Mesendoderm (in vitro differentiated cells): ENCODE measurements at regions not wholly inside any gene's neighbourhood (a gene's known extent, or its start where the extent isn't known, plus 50 kb on each side); places are given as distances from the start of the nearest gene placed in this dataset.

ENCODE experiments used
- DNase-seq: peaks from one replicate; pipeline ENCODE4 v3.0.0; 2013
- H2AK5ac ChIP-seq: 2 replicates; pipeline ENCODE4 v1.6.1; 2013; ENCODE audit warnings: low read length, inconsistent platforms
- H2BK120ac ChIP-seq: 2 replicates; pipeline ENCODE4 v1.6.1; 2013; ENCODE audit warnings: low read depth, mild to moderate bottlenecking, low read length, moderate library complexity, mixed read lengths
- H2BK15ac ChIP-seq: replicated peaks from 2 replicates; pipeline ENCODE4 v1.6.1; 2013; ENCODE audit warnings: low read depth, mild to moderate bottlenecking, moderate library complexity
- H2BK5ac ChIP-seq: 2 replicates; pipeline ENCODE4 v1.6.1; 2013; ENCODE audit warnings: low read length, inconsistent platforms
- H3K18ac ChIP-seq: 2 replicates; pipeline ENCODE4 v1.6.1; 2013; ENCODE audit warnings: mild to moderate bottlenecking, low read length, mixed read lengths
- H3K23ac ChIP-seq: one replicate; pipeline ENCODE4 v1.6.1; 2013; ENCODE audit warnings: low read length
- H3K27ac ChIP-seq: 2 replicates; pipeline ENCODE4 v1.5.1; 2013; ENCODE audit warnings: low read depth, mild to moderate bottlenecking, inconsistent platforms, low read length, moderate library complexity
- H3K27me3 ChIP-seq: 2 replicates; pipeline ENCODE4 v1.6.1; 2013; ENCODE audit warnings: low read length, control low read depth, mild to moderate bottlenecking, inconsistent platforms; ENCODE audit not compliant: insufficient read depth, poor library complexity
- H3K36me3 ChIP-seq: 2 replicates; pipeline ENCODE4 v1.6.1; 2013; ENCODE audit warnings: low read length, inconsistent platforms; ENCODE audit not compliant: control insufficient read depth, insufficient read depth
- H3K4ac ChIP-seq: one replicate; pipeline ENCODE4 v1.6.1; 2013; ENCODE audit warnings: low read depth, mild to moderate bottlenecking, low read length, moderate library complexity
- H3K4me1 ChIP-seq: 2 replicates; pipeline ENCODE4 v1.6.1; 2013; ENCODE audit warnings: low read depth, low read length, inconsistent platforms; ENCODE audit not compliant: control insufficient read depth
- H3K4me2 ChIP-seq: 2 replicates; pipeline ENCODE4 v1.6.1; 2013; ENCODE audit warnings: low read length
- H3K4me3 ChIP-seq: 2 replicates; pipeline ENCODE4 v1.5.1; 2013; ENCODE audit warnings: mild to moderate bottlenecking, low read length
- H3K56ac ChIP-seq: one replicate; pipeline ENCODE4 v1.6.1; 2013; ENCODE audit warnings: low read length
- H3K79me1 ChIP-seq: 2 replicates; pipeline ENCODE4 v1.6.1; 2013; ENCODE audit warnings: low read length, inconsistent platforms
- H3K79me2 ChIP-seq: 2 replicates; pipeline ENCODE4 v1.6.1; 2013; ENCODE audit warnings: mild to moderate bottlenecking, low read length; ENCODE audit not compliant: control insufficient read depth, insufficient read depth
- H3K9ac ChIP-seq: 2 replicates; pipeline ENCODE4 v1.6.1; 2013; ENCODE audit warnings: low read length, inconsistent platforms
- H4K5ac ChIP-seq: one replicate; pipeline ENCODE4 v1.6.1; 2013; ENCODE audit warnings: low read length
- H4K8ac ChIP-seq: one replicate; pipeline ENCODE4 v1.6.1; 2013; ENCODE audit warnings: low read depth, mild to moderate bottlenecking, control low read depth, low read length, moderate library complexity
- WGBS: extraction: QIAGEN DNeasy Blood & Tissue Kit; methylation state at CpG from one replicate; pipeline ENCODE4 v1.1.7; 2013; ENCODE audit warnings: low lambda C conversion rate, missing lambda C conversion rate; ENCODE audit not compliant: insufficient coverage; ENCODE audit errors: extremely low coverage; 5-methylcytosine and 5-hydroxymethylcytosine counted together

DNA sequence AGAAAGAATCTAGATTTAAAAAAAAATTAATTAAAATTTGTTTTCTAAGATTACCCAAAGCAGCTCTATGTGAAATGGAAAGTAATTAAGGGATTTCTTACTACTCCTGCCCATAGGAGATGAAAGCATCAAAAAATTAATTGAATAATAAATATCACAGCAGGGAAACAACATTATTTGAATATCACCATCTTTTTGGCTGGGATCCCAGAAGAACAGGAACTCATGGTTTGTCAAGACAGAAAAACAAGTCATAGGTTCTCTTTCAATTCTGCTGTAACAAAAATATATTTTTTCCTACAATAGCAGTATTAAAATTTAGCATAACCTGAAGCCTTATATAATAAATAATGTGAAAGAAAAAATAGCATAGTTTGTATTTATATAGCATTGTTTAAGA is 1713.4 kb downstream of the NCAM2 start:
- no peaks in the 10 kb centered on the region for H3K27me3 ChIP-seq
- no peak overlapping the region for H3K27ac ChIP-seq
- H3K79me1 ChIP-seq = no peaks in the 10 kb centered on the region
- no peak overlapping the region for H4K8ac ChIP-seq
- no peaks in the 10 kb centered on the region for H3K79me2 ChIP-seq
- H3K4me2 ChIP-seq = no peak overlapping the region
- no peaks in the 10 kb centered on the region for H3K36me3 ChIP-seq
- no peak overlapping the region for H3K23ac ChIP-seq
- H3K4me1 ChIP-seq = no peaks in the 10 kb centered on the region
- H3K4ac ChIP-seq = no peak overlapping the region
- no peak overlapping the region for H2BK5ac ChIP-seq
- H2BK15ac ChIP-seq = no peak overlapping the region
- H3K56ac ChIP-seq = no peak overlapping the region
- no peak overlapping the region for H3K9ac ChIP-seq
- no peak overlapping the region for H3K4me3 ChIP-seq
- no peak overlapping the region for H2AK5ac ChIP-seq
- no peak overlapping the region for H4K5ac ChIP-seq
- H2BK120ac ChIP-seq = no peak overlapping the region
- H3K18ac ChIP-seq = no peak overlapping the region
- DNase-seq = no peak

- no peak for DNase-seq
- Histone ChIP-seq H3K4ac (no peak overlapping the region), H3K4me2 (no peak overlapping the region), H3K56ac (no peak overlapping the region), H2AK5ac (no peak overlapping the region), H2BK15ac (no peak overlapping the region), H3K4me3 (no peak overlapping the region), H3K9ac (no peak overlapping the region), H3K27me3 (no peaks in the 10 kb centered on the region), H3K23ac (no peak overlapping the region), H2BK5ac (no peak overlapping the region), H3K79me2 (no peaks in the 10 kb centered on the region), H3K36me3 (no peaks in the 10 kb centered on the region), H4K5ac (no peak overlapping the region), H2BK120ac (no peak overlapping the region), H3K4me1 (no peaks in the 10 kb centered on the region), H4K8ac (no peak overlapping the region), H3K18ac (no peak overlapping the region), H3K79me1 (no peaks in the 10 kb centered on the region), H3K27ac (no peak overlapping the region)
- no CpG with 5 or more reads among the region's 3 CpGs for WGBS
Observed at GRCh38 chr21:22725436-22725835, 1727.2 kb downstream of the NCAM2 start.

DNA sequence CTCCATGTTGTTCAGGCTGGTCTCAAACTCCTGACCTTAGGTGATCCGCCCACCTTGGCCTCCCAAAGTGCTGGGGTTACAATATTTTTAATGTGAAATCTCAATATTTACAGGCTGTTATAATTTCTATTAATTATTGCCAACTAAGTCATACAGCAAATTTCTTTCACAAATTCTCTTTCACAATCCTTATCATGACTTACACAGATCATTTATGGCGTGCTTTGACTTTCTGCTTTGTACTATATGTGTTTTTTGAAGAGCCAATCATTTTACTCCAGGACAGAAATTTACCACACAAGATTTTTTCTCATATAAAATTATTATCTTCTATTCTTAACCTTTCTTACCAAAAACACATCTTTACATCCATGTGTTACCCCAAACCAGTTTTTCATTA is 1729.9 kb downstream of the NCAM2 start:
- H3K79me2 ChIP-seq = no peaks in the 10 kb centered on the region
- H3K4me2 ChIP-seq = no peak overlapping the region
- no peaks in the 10 kb centered on the region for H3K79me1 ChIP-seq
- H2BK5ac ChIP-seq = no peak overlapping the region
- H3K36me3 ChIP-seq = no peaks in the 10 kb centered on the region
- no peak overlapping the region for H3K9ac ChIP-seq
- DNase-seq = peak; percentile 69
- H3K27me3 ChIP-seq = no peaks in the 10 kb centered on the region
- H4K8ac ChIP-seq = no peak overlapping the region
- H3K4me3 ChIP-seq = no peak overlapping the region
- no peak overlapping the region for H4K5ac ChIP-seq
- no peak overlapping the region for H3K56ac ChIP-seq
- H2BK120ac ChIP-seq = no peak overlapping the region
- H2BK15ac ChIP-seq = no peak overlapping the region
- no peak overlapping the region for H3K4ac ChIP-seq
- no peak overlapping the region for H3K27ac ChIP-seq
- WGBS = no CpG with 5 or more reads among the region's 2 CpGs
- no peak overlapping the region for H3K23ac ChIP-seq
- no peaks in the 10 kb centered on the region for H3K4me1 ChIP-seq
- H2AK5ac ChIP-seq = no peak overlapping the region
- H3K18ac ChIP-seq = no peak overlapping the region

GRCh38 chr21:22743085-22743484 is 1744.9 kb downstream of the NCAM2 start:
- Histone ChIP-seq H3K9ac (no peak overlapping the region), H4K5ac (no peak overlapping the region)

GRCh38 chr21:22754746-22755145 is 1756.5 kb downstream of the NCAM2 start:
- Histone ChIP-seq H4K8ac (no peak overlapping the region), H3K56ac (no peak overlapping the region), H3K4me1 (no peaks in the 10 kb centered on the region), H2AK5ac (no peak overlapping the region), H3K18ac (no peak overlapping the region), H3K23ac (no peak overlapping the region), H3K4me2 (no peak overlapping the region), H2BK15ac (no peak overlapping the region), H3K36me3 (no peaks in the 10 kb centered on the region), H2BK5ac (no peak overlapping the region), H3K27me3 (no peaks in the 10 kb centered on the region), H3K79me2 (no peaks in the 10 kb centered on the region), H4K5ac (no peak overlapping the region), H2BK120ac (no peak overlapping the region), H3K9ac (no peak overlapping the region), H3K79me1 (no peaks in the 10 kb centered on the region), H3K4me3 (no peak overlapping the region), H3K4ac (no peak overlapping the region), H3K27ac (no peak overlapping the region)
- no CpG with 5 or more reads among the region's 1 CpG for WGBS
- DNase-seq = peak; percentile 3

More at GRCh38 chr21:22743085-22743484, 1744.9 kb downstream of the NCAM2 start:
- Histone ChIP-seq H3K27me3 (no peaks in the 10 kb centered on the region), H3K23ac (no peak overlapping the region), H3K4me3 (no peak overlapping the region), H3K79me1 (no peaks in the 10 kb centered on the region), H3K79me2 (no peaks in the 10 kb centered on the region), H3K56ac (no peak overlapping the region), H4K8ac (no peak overlapping the region), H3K4me2 (no peak overlapping the region), H2AK5ac (no peak overlapping the region), H3K36me3 (no peaks in the 10 kb centered on the region), H2BK15ac (no peak overlapping the region), H2BK120ac (no peak overlapping the region), H3K4ac (no peak overlapping the region), H2BK5ac (no peak overlapping the region), H3K18ac (no peak overlapping the region), H3K27ac (no peak overlapping the region), H3K4me1 (no peaks in the 10 kb centered on the region)
- DNase-seq = peak; percentile 41

- Histone ChIP-seq H2BK120ac (no peak overlapping the region), H3K27ac (no peak overlapping the region), H3K4ac (no peak overlapping the region), H2BK5ac (no peak overlapping the region), H2AK5ac (no peak overlapping the region), H3K4me2 (no peak overlapping the region), H3K27me3 (no peaks in the 10 kb centered on the region), H3K36me3 (no peaks in the 10 kb centered on the region), H3K18ac (no peak overlapping the region), H4K8ac (no peak overlapping the region), H2BK15ac (no peak overlapping the region), H3K4me3 (no peak overlapping the region), H4K5ac (no peak overlapping the region), H3K56ac (no peak overlapping the region), H3K9ac (no peak overlapping the region), H3K23ac (no peak overlapping the region), H3K79me1 (no peaks in the 10 kb centered on the region), H3K79me2 (no peaks in the 10 kb centered on the region), H3K4me1 (no peaks in the 10 kb centered on the region)
- no CpG with 5 or more reads among the region's 1 CpG for WGBS
- DNase-seq = no peak
Observed at GRCh38 chr21:22758478-22758877, 1760.3 kb downstream of the NCAM2 start.
